IPS-NIHi7 (cell line): ENCODE measurements at regions not wholly inside any gene's neighbourhood (a gene's known extent, or its start where the extent isn't known, plus 50 kb on each side); places are given as distances from the start of the nearest gene placed in this dataset.
A peak's percentile ranks its signal among the peaks of the same experiment; 100 is the strongest.

Experiments used
- DNase-seq: peaks from one replicate; pipeline ENCODE4 v3.0.0; 2012; ENCODE audit warnings: mixed read lengths; ENCODE audit errors: extremely low spot score

GRCh38 chr19:30083125-30083681 is 141.2 kb downstream of the URI1 start:
- no peak for DNase-seq

- no peak for DNase-seq
Measured at GRCh38 chr19:30083701-30084156, 141.7 kb downstream of the URI1 start.

GRCh38 chr19:30084390-30084819 is 142.4 kb downstream of the URI1 start:
- no peak for DNase-seq

- peak; percentile 81 for DNase-seq
Measured at GRCh38 chr19:30085394-30085793, 143.4 kb downstream of the URI1 start.

GRCh38 chr19:30086220-30086619 is 144.2 kb downstream of the URI1 start:
- no peak for DNase-seq

GRCh38 chr19:30086916-30087315 is 144.9 kb downstream of the URI1 start:
- no peak for DNase-seq

GRCh38 chr19:30087381-30088138 is 145.5 kb downstream of the URI1 start:
- DNase-seq, result no peak

GRCh38 chr19:30088567-30088966 is 146.5 kb downstream of the URI1 start:
- DNase-seq, result no peak

GRCh38 chr19:30089086-30089665 is 147.1 kb downstream of the URI1 start:
- DNase-seq, result no peak

- no peak for DNase-seq
Measured at GRCh38 chr19:30090476-30090875, 148.4 kb downstream of the URI1 start.

- DNase-seq, result no peak
Measured at GRCh38 chr19:30090963-30091362, 148.9 kb downstream of the URI1 start.

GRCh38 chr19:30091456-30091855 is 149.4 kb downstream of the URI1 start:
- DNase-seq, result no peak

- no peak for DNase-seq
Measured at GRCh38 chr19:30091856-30092255, 149.8 kb downstream of the URI1 start.

- no peak for DNase-seq
Measured at GRCh38 chr19:30092721-30093569, 150.9 kb downstream of the URI1 start.

- no peak for DNase-seq
Measured at GRCh38 chr19:30093966-30094755, 152.1 kb downstream of the URI1 start.

- DNase-seq, result no peak
Measured at GRCh38 chr19:30094756-30095140, 152.7 kb downstream of the URI1 start.

GRCh38 chr19:30095171-30095570 is 153.1 kb downstream of the URI1 start:
- DNase-seq, result no peak

GRCh38 chr19:30096596-30097370 is 154.7 kb downstream of the URI1 start:
- DNase-seq, result no peak

- DNase-seq, result no peak
Measured at GRCh38 chr19:30097746-30098280, 155.8 kb downstream of the URI1 start.

- no peak for DNase-seq
Measured at GRCh38 chr19:30102239-30102638, 160.2 kb downstream of the URI1 start.
